ENCODE measurements at regions not wholly inside any gene's neighbourhood (a gene's known extent, or its start where the extent isn't known, plus 50 kb on each side); places are given as distances from the start of the nearest gene placed in this dataset.

GRCh38 chr18:42649331-42650035 lies 466.0 kb downstream of the RIT2 start:
- TF ChIP-seq, protein P1, sequence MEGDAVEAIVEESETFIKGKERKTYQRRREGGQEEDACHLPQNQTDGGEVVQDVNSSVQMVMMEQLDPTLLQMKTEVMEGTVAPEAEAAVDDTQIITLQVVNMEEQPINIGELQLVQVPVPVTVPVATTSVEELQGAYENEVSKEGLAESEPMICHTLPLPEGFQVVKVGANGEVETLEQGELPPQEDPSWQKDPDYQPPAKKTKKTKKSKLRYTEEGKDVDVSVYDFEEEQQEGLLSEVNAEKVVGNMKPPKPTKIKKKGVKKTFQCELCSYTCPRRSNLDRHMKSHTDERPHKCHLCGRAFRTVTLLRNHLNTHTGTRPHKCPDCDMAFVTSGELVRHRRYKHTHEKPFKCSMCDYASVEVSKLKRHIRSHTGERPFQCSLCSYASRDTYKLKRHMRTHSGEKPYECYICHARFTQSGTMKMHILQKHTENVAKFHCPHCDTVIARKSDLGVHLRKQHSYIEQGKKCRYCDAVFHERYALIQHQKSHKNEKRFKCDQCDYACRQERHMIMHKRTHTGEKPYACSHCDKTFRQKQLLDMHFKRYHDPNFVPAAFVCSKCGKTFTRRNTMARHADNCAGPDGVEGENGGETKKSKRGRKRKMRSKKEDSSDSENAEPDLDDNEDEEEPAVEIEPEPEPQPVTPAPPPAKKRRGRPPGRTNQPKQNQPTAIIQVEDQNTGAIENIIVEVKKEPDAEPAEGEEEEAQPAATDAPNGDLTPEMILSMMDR (IDR thresholded peaks at IDR 0.05): no peak
- no peak for TF ChIP-seq POLR2AphosphoS5 (IDR thresholded peaks at IDR 0.05)

Data from breast epithelium (tissue), 3 donors.